ENCODE measurements at regions not wholly inside any gene's neighbourhood (a gene's known extent, or its start where the extent isn't known, plus 50 kb on each side); places are given as distances from the start of the nearest gene placed in this dataset.

DNA sequence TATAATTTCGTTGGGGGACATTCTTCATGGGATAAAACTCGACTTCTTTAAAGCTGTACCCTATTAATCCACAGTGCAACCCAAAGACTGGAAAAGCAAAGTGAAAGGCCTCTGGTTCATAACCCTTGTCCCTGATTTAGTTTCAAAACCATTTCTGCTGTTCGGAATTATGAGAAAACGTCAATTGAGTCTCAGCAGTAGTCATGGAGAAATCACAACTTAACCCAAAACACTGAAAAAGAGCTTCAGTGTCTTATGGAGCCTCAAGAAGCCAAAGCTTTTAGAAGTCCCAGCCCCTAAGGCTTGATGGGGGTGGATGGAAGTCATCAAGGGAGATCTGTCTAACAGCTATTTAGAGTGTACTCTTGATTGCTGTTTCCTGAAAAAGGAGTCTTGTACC, 73.5 kb upstream of the VCAM1 start:
- TF ChIP-seq, protein P1, sequence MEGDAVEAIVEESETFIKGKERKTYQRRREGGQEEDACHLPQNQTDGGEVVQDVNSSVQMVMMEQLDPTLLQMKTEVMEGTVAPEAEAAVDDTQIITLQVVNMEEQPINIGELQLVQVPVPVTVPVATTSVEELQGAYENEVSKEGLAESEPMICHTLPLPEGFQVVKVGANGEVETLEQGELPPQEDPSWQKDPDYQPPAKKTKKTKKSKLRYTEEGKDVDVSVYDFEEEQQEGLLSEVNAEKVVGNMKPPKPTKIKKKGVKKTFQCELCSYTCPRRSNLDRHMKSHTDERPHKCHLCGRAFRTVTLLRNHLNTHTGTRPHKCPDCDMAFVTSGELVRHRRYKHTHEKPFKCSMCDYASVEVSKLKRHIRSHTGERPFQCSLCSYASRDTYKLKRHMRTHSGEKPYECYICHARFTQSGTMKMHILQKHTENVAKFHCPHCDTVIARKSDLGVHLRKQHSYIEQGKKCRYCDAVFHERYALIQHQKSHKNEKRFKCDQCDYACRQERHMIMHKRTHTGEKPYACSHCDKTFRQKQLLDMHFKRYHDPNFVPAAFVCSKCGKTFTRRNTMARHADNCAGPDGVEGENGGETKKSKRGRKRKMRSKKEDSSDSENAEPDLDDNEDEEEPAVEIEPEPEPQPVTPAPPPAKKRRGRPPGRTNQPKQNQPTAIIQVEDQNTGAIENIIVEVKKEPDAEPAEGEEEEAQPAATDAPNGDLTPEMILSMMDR (conservative IDR thresholded peaks at IDR 0.05; ENCODE audit: low read depth in 2 of 2): no peak
- TF ChIP-seq JUNB (IDR thresholded peaks at IDR 0.05; ENCODE audit: unreplicated experiment): no peak
- TF ChIP-seq, protein P2, sequence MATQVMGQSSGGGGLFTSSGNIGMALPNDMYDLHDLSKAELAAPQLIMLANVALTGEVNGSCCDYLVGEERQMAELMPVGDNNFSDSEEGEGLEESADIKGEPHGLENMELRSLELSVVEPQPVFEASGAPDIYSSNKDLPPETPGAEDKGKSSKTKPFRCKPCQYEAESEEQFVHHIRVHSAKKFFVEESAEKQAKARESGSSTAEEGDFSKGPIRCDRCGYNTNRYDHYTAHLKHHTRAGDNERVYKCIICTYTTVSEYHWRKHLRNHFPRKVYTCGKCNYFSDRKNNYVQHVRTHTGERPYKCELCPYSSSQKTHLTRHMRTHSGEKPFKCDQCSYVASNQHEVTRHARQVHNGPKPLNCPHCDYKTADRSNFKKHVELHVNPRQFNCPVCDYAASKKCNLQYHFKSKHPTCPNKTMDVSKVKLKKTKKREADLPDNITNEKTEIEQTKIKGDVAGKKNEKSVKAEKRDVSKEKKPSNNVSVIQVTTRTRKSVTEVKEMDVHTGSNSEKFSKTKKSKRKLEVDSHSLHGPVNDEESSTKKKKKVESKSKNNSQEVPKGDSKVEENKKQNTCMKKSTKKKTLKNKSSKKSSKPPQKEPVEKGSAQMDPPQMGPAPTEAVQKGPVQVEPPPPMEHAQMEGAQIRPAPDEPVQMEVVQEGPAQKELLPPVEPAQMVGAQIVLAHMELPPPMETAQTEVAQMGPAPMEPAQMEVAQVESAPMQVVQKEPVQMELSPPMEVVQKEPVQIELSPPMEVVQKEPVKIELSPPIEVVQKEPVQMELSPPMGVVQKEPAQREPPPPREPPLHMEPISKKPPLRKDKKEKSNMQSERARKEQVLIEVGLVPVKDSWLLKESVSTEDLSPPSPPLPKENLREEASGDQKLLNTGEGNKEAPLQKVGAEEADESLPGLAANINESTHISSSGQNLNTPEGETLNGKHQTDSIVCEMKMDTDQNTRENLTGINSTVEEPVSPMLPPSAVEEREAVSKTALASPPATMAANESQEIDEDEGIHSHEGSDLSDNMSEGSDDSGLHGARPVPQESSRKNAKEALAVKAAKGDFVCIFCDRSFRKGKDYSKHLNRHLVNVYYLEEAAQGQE (IDR thresholded peaks at IDR 0.05; ENCODE audit: unreplicated experiment): no peak
